ENCODE measurements at regions not wholly inside any gene's neighbourhood (a gene's known extent, or its start where the extent isn't known, plus 50 kb on each side); places are given as distances from the start of the nearest gene placed in this dataset.
"Not testable (repeated sequence)": the region's sequence is repeated elsewhere in the genome, so short reads cannot be mapped to it uniquely, and the experiment has no call there.

GRCh38 chr18:11362856-11363255, 213.5 kb upstream of the PIEZO2 start:
- no peak overlapping the region for H3K4me3 ChIP-seq (ENCODE audit: low read depth, low read length)
- DNase-seq (ENCODE audit: low read depth): no peak
- no peak for TF ChIP-seq CTCF (IDR thresholded peaks at IDR 0.05; ENCODE audit: insufficient read depth, low read depth, low read length)

GRCh38 chr18:11361862-11362261, 212.5 kb upstream of the PIEZO2 start:
- not testable (repeated sequence) for H3K4me3 ChIP-seq (ENCODE audit: low read depth, low read length); DNase-seq (ENCODE audit: low read depth)

GRCh38 chr18:11357678-11358077, 208.3 kb upstream of the PIEZO2 start:
- TF ChIP-seq CTCF (IDR thresholded peaks at IDR 0.05; ENCODE audit: insufficient read depth, low read depth, low read length): no peak
- H3K4me3 ChIP-seq (ENCODE audit: low read depth, low read length): no peak overlapping the region
- DNase-seq (ENCODE audit: low read depth): no peak

DNA sequence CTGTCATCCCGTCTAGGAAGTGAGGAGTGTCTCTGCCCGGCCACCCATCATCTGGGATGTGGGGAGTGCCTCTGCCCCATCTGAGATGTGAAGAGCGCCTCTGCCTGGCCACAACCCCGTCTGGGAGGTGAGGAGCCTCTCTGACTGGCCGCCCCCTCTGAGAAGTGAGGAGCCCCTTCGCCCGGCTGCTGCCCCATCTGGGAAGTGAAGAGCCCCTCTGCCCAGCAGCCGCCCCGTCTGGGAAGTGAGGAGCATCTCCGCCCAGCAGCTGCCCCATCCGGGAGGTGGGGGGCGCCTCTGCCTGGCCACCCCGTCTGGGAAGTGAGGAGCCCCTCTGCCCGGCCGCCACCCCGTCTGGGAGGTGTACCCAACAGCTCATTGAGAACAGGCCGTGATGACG, 195.2 kb upstream of the PIEZO2 start:
- not testable (repeated sequence) for H3K4me3 ChIP-seq (ENCODE audit: low read depth, low read length); DNase-seq (ENCODE audit: low read depth)

- no peak for DNase-seq (ENCODE audit: low read depth)
- H3K4me3 ChIP-seq (ENCODE audit: low read depth, low read length): no peak overlapping the region
- no peak for TF ChIP-seq CTCF (IDR thresholded peaks at IDR 0.05; ENCODE audit: insufficient read depth, low read depth, low read length)
These were observed 193.7 kb upstream of the PIEZO2 start for GRCh38 chr18:11343096-11343495.

DNA sequence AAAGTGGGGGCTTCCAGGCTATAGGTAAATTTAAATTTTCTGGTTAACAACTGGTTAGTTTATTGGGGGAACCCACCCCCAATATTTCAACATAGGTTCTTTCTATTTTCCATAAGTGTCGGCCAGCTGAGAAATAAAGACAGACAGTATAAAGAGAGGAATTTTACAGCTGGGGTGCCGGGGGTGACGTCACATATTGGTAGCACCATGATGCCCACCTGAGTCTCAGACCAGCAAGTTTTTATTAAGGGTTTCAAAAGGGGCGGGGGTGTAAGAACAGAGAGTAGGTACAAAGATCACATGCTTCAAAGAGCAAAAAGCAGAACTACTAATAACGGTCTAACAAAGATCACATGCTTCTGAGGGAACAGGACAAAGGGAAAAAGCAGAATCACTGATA, 192.7 kb upstream of the PIEZO2 start:
- not testable (repeated sequence) for H3K4me3 ChIP-seq (ENCODE audit: low read depth, low read length); DNase-seq (ENCODE audit: low read depth)

- DNase-seq (ENCODE audit: low read depth): no peak
- H3K4me3 ChIP-seq (ENCODE audit: low read depth, low read length): no peak overlapping the region
- TF ChIP-seq CTCF (IDR thresholded peaks at IDR 0.05; ENCODE audit: insufficient read depth, low read depth, low read length): no peak
These were observed 189.9 kb upstream of the PIEZO2 start for GRCh38 chr18:11339188-11339775.

GRCh38 chr18:11336241-11336640, 186.9 kb upstream of the PIEZO2 start:
- no peak for TF ChIP-seq CTCF (IDR thresholded peaks at IDR 0.05; ENCODE audit: insufficient read depth, low read depth, low read length)
- DNase-seq (ENCODE audit: low read depth): no peak

More at GRCh38 chr18:11336241-11336640, 186.9 kb upstream of the PIEZO2 start:
- no peak overlapping the region for H3K4me3 ChIP-seq (ENCODE audit: low read depth, low read length)

All from fibroblast of villous mesenchyme (primary cell).